SU-DHL-6 (cell line): ENCODE measurements at regions not wholly inside any gene's neighbourhood (a gene's known extent, or its start where the extent isn't known, plus 50 kb on each side); places are given as distances from the start of the nearest gene placed in this dataset.

ENCODE experiments used
- H2AFZ ChIP-seq: fragments of 200-600 bp; sonication (generic); 2 replicates; pipeline ENCODE4 v1.6.1; 2014; ENCODE audit warnings: low read depth, mild to moderate bottlenecking, moderate library complexity, mixed read lengths, antibody characterized with exemption, low read length; ENCODE audit not compliant: severe bottlenecking
- H3F3A ChIP-seq: fragments of 200-600 bp; shearing (Covaris generic); 2 replicates; pipeline ENCODE4 v1.6.0; 2016; ENCODE audit warnings: antibody characterized with exemption, mild to moderate bottlenecking; ENCODE audit not compliant: insufficient read depth
- H3K27ac ChIP-seq: fragments of 200-600 bp; sonication (generic); 2 replicates; pipeline ENCODE4 v1.5.1; 2016; ENCODE audit warnings: low read depth, mild to moderate bottlenecking, low read length, moderate library complexity, mixed read lengths
- H3K27me3 ChIP-seq: fragments of 200-600 bp; sonication (generic), shearing (Covaris generic); 2 replicates; pipeline ENCODE4 v1.6.0; 2014; ENCODE audit warnings: mild to moderate bottlenecking, low read length
- H3K36me3 ChIP-seq: fragments of 200-600 bp; sonication (generic); 2 replicates; pipeline ENCODE4 v1.6.1; 2014; ENCODE audit warnings: mild to moderate bottlenecking, low read length, mixed read lengths
- H3K4me2 ChIP-seq: fragments of 300-600, 200-600 bp; shearing (Covaris generic), sonication (generic); 2 replicates; pipeline ENCODE4 v1.6.0; 2014; ENCODE audit warnings: low read length, low read depth, mild to moderate bottlenecking; ENCODE audit not compliant: poor library complexity, severe bottlenecking
- H3K4me3 ChIP-seq: fragments of 200-600 bp; sonication (generic); 2 replicates; pipeline ENCODE4 v1.5.1; 2014; ENCODE audit warnings: antibody characterized with exemption, low read length, mild to moderate bottlenecking, mixed read lengths; ENCODE audit not compliant: insufficient read depth, poor library complexity, severe bottlenecking
- H3K79me2 ChIP-seq: fragments of 200-600 bp; sonication (generic); 2 replicates; pipeline ENCODE4 v1.6.1; 2014; ENCODE audit warnings: mild to moderate bottlenecking, low read length, moderate library complexity; ENCODE audit not compliant: insufficient read depth
- H3K9ac ChIP-seq: fragments of 200-600 bp; sonication (generic); 2 replicates; pipeline ENCODE4 v1.7.0; 2014; ENCODE audit warnings: mild to moderate bottlenecking, low read length
- H3K9me2 ChIP-seq: fragments of 200-600 bp; sonication (generic); replicated peaks from 2 replicates; pipeline ENCODE4 v1.6.1; 2014; ENCODE audit warnings: low read length; ENCODE audit not compliant: insufficient read depth
- H3K9me3 ChIP-seq: fragments of 200-600 bp; sonication (generic); 2 replicates; pipeline ENCODE4 v1.6.1; 2014; ENCODE audit warnings: low read length, mixed read lengths; ENCODE audit not compliant: insufficient read depth
- H4K20me1 ChIP-seq: fragments of 200-600 bp; sonication (generic); 2 replicates; pipeline ENCODE4 v1.6.1; 2014; ENCODE audit warnings: low read depth, mild to moderate bottlenecking, antibody characterized with exemption, low read length, moderate library complexity, mixed read lengths
- EZH2phosphoT487 ChIP-seq: fragments of 200-600 bp; sonication (generic), shearing (Covaris generic); conservative IDR thresholded peaks from 2 replicates; pipeline ENCODE4 v1.6.1; 2018; ENCODE audit warnings: mild to moderate bottlenecking, antibody characterized with exemption, low read length, moderate library complexity, mixed read lengths
- TF ChIP-seq, protein P1 (sequence below): fragments of 200-600 bp; sonication (generic); IDR thresholded peaks from one replicate; pipeline ENCODE4 v1.5.1; 2017; ENCODE audit warnings: antibody characterized with exemption, mild to moderate bottlenecking, low read length, moderate library complexity; ENCODE audit not compliant: insufficient read depth, poor library complexity, severe bottlenecking

DNA sequence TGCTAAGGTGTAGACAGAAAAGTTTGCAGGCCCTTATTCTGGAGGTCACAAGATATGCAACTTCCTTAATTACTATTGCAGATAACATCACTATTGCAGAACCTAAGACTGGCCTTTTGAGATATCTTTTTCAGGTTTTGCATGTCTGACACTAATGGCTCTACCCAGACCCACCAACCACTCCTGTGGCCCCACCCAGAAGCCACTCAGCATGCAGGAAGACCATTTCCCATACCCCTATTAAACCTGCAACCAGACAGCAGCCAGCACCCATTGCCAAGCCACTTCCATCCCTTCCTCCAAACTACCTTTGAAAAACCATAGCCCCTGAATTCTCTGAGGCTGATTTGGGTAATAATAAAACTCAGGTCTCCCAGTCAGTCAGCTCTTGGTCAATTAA is 297.6 kb downstream of the SLITRK6 start:
- Histone ChIP-seq H3F3A (no peaks in the 10 kb centered on the region), H3K36me3 (no peaks in the 10 kb centered on the region), H3K9me3 (no peaks in the 10 kb centered on the region), H3K9me2 (no peaks in the 10 kb centered on the region), H3K27me3 (no peaks in the 10 kb centered on the region), H2AFZ (no peak overlapping the region), H3K4me2 (no peak overlapping the region), H3K27ac (no peak overlapping the region), H3K79me2 (no peaks in the 10 kb centered on the region), H3K4me3 (no peak overlapping the region), H3K9ac (no peak overlapping the region), H4K20me1 (no peaks in the 10 kb centered on the region)
- TF ChIP-seq, protein P1, sequence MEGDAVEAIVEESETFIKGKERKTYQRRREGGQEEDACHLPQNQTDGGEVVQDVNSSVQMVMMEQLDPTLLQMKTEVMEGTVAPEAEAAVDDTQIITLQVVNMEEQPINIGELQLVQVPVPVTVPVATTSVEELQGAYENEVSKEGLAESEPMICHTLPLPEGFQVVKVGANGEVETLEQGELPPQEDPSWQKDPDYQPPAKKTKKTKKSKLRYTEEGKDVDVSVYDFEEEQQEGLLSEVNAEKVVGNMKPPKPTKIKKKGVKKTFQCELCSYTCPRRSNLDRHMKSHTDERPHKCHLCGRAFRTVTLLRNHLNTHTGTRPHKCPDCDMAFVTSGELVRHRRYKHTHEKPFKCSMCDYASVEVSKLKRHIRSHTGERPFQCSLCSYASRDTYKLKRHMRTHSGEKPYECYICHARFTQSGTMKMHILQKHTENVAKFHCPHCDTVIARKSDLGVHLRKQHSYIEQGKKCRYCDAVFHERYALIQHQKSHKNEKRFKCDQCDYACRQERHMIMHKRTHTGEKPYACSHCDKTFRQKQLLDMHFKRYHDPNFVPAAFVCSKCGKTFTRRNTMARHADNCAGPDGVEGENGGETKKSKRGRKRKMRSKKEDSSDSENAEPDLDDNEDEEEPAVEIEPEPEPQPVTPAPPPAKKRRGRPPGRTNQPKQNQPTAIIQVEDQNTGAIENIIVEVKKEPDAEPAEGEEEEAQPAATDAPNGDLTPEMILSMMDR: no peak
- no peak for TF ChIP-seq EZH2phosphoT487

DNA sequence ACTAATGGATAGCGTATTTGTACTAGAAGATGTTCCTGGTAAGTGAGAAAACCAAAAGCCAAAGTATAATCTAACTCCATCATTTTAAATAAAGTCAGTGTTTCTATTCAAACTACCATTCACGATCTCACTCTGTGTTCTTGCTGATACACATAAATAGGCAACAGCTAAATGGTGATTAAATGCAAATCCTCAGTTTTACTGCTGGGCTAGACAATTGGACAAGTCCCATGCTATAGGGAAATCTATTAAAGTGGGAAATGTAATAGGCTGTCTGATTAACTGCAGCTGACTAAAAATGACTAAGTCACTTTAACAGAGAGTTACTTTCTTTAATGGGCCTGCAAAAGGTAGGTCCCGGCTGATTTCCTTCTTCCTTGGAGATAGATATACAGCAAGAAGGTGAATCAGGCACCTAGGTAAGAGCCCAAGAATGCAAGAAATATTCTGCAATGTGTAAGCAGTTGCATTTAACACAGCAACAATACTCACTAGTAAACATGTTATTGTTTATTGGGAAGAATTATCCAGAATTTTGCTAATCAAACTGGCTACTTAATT is 298.4 kb downstream of the SLITRK6 start:
- Histone ChIP-seq H3K4me2 (no peak overlapping the region), H3K9me3 (no peaks in the 10 kb centered on the region), H2AFZ (no peak overlapping the region), H3K36me3 (no peaks in the 10 kb centered on the region), H3K4me3 (no peak overlapping the region), H3K9me2 (no peaks in the 10 kb centered on the region), H4K20me1 (no peaks in the 10 kb centered on the region), H3K79me2 (no peaks in the 10 kb centered on the region), H3K27ac (no peak overlapping the region), H3K9ac (no peak overlapping the region), H3F3A (no peaks in the 10 kb centered on the region), H3K27me3 (no peaks in the 10 kb centered on the region)
- TF ChIP-seq EZH2phosphoT487: no peak
- TF ChIP-seq, protein P1: no peak

DNA sequence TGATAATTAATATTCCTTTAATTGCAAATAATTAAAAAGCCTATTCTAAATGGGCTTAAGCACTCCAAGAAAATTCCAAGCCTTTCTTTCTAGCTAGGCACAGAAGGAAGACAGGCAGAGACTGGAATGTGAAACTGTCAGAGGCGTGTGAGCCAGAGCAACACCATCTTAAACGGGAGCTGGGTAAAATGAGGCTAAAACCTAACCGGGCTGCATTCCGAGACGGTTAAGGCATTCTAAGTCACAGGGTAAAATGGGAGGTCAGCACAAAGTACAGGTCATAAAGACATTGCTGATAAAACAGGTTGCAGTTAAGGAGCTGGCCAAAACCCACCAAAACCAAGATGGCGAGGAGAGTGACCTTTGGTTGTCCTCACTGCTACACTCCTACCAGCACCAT is 300.4 kb downstream of the SLITRK6 start:
- no peak overlapping the region for H3K9ac ChIP-seq

More for the DNA sequence above, 300.4 kb downstream of the SLITRK6 start:
- TF ChIP-seq, protein P1: no peak
- no peak for TF ChIP-seq EZH2phosphoT487
- no peak overlapping the region for H2AFZ ChIP-seq
- H3F3A ChIP-seq: no peaks in the 10 kb centered on the region
- no peaks in the 10 kb centered on the region for H3K9me2 ChIP-seq
- no peaks in the 10 kb centered on the region for H3K9me3 ChIP-seq
- H3K79me2 ChIP-seq: no peaks in the 10 kb centered on the region
- H3K27ac ChIP-seq: no peak overlapping the region
- H3K4me2 ChIP-seq: no peak overlapping the region
- no peaks in the 10 kb centered on the region for H4K20me1 ChIP-seq
- no peak overlapping the region for H3K4me3 ChIP-seq
- no peaks in the 10 kb centered on the region for H3K27me3 ChIP-seq
- no peaks in the 10 kb centered on the region for H3K36me3 ChIP-seq
